Liver (tissue), 8 donors: ENCODE measurements at regions not wholly inside any gene's neighbourhood (a gene's known extent, or its start where the extent isn't known, plus 50 kb on each side); places are given as distances from the start of the nearest gene placed in this dataset.

Source experiments
- DNase-seq: peaks from one replicate; pipeline ENCODE4 v3.0.0-alpha.2; 2017; ENCODE audit warnings: low spot score
- H3K27ac ChIP-seq, 2 donors: one replicate each; pipeline ENCODE4 v1.7.0; 2013; ENCODE audit warnings: inconsistent platforms in 2 of 2, low read length in 2 of 2, control low read depth in 1 of 2, low read depth in 1 of 2, mild to moderate bottlenecking in 1 of 2
- H3K27me3 ChIP-seq, 4 donors: one replicate each; pipeline versions ENCODE4 v1.6.1 to v1.7.0; 2013; ENCODE audit warnings: low read length in 3 of 4, inconsistent platforms in 1 of 4, mild to moderate bottlenecking in 1 of 4, moderate library complexity in 1 of 4; ENCODE audit not compliant: control insufficient read depth in 4 of 4, insufficient read depth in 4 of 4
- H3K36me3 ChIP-seq, 4 donors: one replicate each; pipeline versions ENCODE4 v1.6.1 to v1.7.0; 2013; ENCODE audit warnings: low read length in 3 of 4, mild to moderate bottlenecking in 3 of 4, low read depth in 1 of 4, moderate library complexity in 1 of 4; ENCODE audit not compliant: control insufficient read depth in 4 of 4, insufficient read depth in 3 of 4
- H3K4me1 ChIP-seq, 4 donors: one replicate each; pipeline versions ENCODE4 v1.6.1 to v1.7.0; 2013; ENCODE audit warnings: low read length in 3 of 4, mild to moderate bottlenecking in 3 of 4, moderate library complexity in 1 of 4; ENCODE audit not compliant: control insufficient read depth in 4 of 4, insufficient read depth in 4 of 4
- H3K4me3 ChIP-seq, 3 donors: one replicate each; pipeline versions ENCODE4 v1.6.1 to v1.7.0; 2013; ENCODE audit warnings: low read length in 3 of 3, control low read depth in 1 of 3, low read depth in 1 of 3, mild to moderate bottlenecking in 1 of 3
- H3K9ac ChIP-seq, 2 donors: one replicate each; pipeline ENCODE4 v1.7.0; 2013; ENCODE audit warnings: low read length in 2 of 2, mild to moderate bottlenecking in 2 of 2, moderate library complexity in 2 of 2, control low read depth in 1 of 2, low read depth in 1 of 2
- H3K9me3 ChIP-seq, 4 donors: one replicate each; pipeline versions ENCODE4 v1.6.1 to v1.7.0; 2013; ENCODE audit warnings: low read length in 3 of 4; ENCODE audit not compliant: control insufficient read depth in 4 of 4
- EGR1 ChIP-seq, 2 donors: IDR thresholded peaks; 2 replicates each; pipeline ENCODE4 v1.6.1; 2016 to 2018; ENCODE audit warnings: antibody characterized with exemption in 2 of 2, low read depth in 2 of 2
- FOXA1 ChIP-seq: IDR thresholded peaks from 2 replicates; pipeline ENCODE4 v1.6.1; 2016; ENCODE audit warnings: antibody characterized with exemption
- FOXA2 ChIP-seq: IDR thresholded peaks from 2 replicates; pipeline ENCODE4 v1.6.1; 2016; ENCODE audit warnings: antibody characterized with exemption
- GABPA ChIP-seq, 2 donors: IDR thresholded peaks in 1 of 2; conservative IDR thresholded peaks in 1 of 2; 2 replicates each; pipeline ENCODE4 v1.6.1; 2016; ENCODE audit warnings: antibody characterized with exemption in 2 of 2, mild to moderate bottlenecking in 1 of 2, moderate library complexity in 1 of 2
- HNF4A ChIP-seq, 2 donors: conservative IDR thresholded peaks; 2 replicates each; pipeline ENCODE4 v1.6.1; 2016; ENCODE audit warnings: antibody characterized with exemption in 2 of 2, mild to moderate bottlenecking in 2 of 2
- HNF4G ChIP-seq: IDR thresholded peaks from 2 replicates; pipeline ENCODE4 v1.6.1; 2016; ENCODE audit warnings: antibody characterized with exemption
- JUND ChIP-seq, 2 donors: IDR thresholded peaks; 2 replicates each; pipeline ENCODE4 v1.6.1; 2016; ENCODE audit warnings: antibody characterized with exemption in 2 of 2
- NR2F2 ChIP-seq: IDR thresholded peaks from 2 replicates; pipeline ENCODE4 v1.6.1; 2016; ENCODE audit warnings: antibody characterized with exemption
- RAD21 ChIP-seq, 2 donors: IDR thresholded peaks; 2 replicates each; pipeline ENCODE4 v1.6.1; 2016; ENCODE audit warnings: antibody characterized with exemption in 2 of 2, mild to moderate bottlenecking in 2 of 2
- RXRA ChIP-seq, 2 donors: IDR thresholded peaks; 2 replicates each; pipeline ENCODE4 v1.6.1; 2017 to 2018; ENCODE audit warnings: antibody characterized with exemption in 2 of 2, mild to moderate bottlenecking in 1 of 2
- SP1 ChIP-seq: IDR thresholded peaks from 2 replicates; pipeline ENCODE4 v1.6.1; 2018; ENCODE audit warnings: antibody characterized with exemption, mild to moderate bottlenecking
- TAF1 ChIP-seq: conservative IDR thresholded peaks from 2 replicates; pipeline ENCODE4 v1.6.1; 2016; ENCODE audit warnings: antibody characterized with exemption, mild to moderate bottlenecking
- YY1 ChIP-seq: IDR thresholded peaks from 2 replicates; pipeline ENCODE4 v1.6.1; 2016; ENCODE audit warnings: antibody characterized with exemption, mild to moderate bottlenecking
- WGBS: extraction: QIAGEN DNeasy Blood & Tissue Kit; methylation state at CpG from one replicate; pipeline ENCODE4 v1.1.7; 2013; 5-methylcytosine and 5-hydroxymethylcytosine counted together
- TF ChIP-seq, protein P1 (sequence below): IDR thresholded peaks from 2 replicates; pipeline ENCODE4 v1.6.1; 2016; ENCODE audit warnings: antibody characterized with exemption, mild to moderate bottlenecking
- TF ChIP-seq, protein P2 (sequence below): IDR thresholded peaks from 2 replicates; pipeline ENCODE4 v1.6.1; 2016; ENCODE audit warnings: antibody characterized with exemption
- TF ChIP-seq, protein P3 (sequence below): IDR thresholded peaks from 2 replicates; pipeline ENCODE4 v1.6.1; 2016; ENCODE audit warnings: antibody characterized with exemption
- TF ChIP-seq, protein P4 (sequence below): fragments of 150-350 bp; IDR thresholded peaks from 2 replicates; pipeline ENCODE4 v1.5.1; 2017; ENCODE audit warnings: improper control_type of control experiment, low read depth, low read length; ENCODE audit not compliant: missing input control
- TF ChIP-seq, protein P5 (sequence below): IDR thresholded peaks from 2 replicates; pipeline ENCODE4 v1.6.1; 2016; ENCODE audit warnings: antibody characterized with exemption
- donor health status: healthy.
- donor health status: healthy.
- donor health status: healthy.
- donor health status: healthy.
- donor health status: healthy.

DNA sequence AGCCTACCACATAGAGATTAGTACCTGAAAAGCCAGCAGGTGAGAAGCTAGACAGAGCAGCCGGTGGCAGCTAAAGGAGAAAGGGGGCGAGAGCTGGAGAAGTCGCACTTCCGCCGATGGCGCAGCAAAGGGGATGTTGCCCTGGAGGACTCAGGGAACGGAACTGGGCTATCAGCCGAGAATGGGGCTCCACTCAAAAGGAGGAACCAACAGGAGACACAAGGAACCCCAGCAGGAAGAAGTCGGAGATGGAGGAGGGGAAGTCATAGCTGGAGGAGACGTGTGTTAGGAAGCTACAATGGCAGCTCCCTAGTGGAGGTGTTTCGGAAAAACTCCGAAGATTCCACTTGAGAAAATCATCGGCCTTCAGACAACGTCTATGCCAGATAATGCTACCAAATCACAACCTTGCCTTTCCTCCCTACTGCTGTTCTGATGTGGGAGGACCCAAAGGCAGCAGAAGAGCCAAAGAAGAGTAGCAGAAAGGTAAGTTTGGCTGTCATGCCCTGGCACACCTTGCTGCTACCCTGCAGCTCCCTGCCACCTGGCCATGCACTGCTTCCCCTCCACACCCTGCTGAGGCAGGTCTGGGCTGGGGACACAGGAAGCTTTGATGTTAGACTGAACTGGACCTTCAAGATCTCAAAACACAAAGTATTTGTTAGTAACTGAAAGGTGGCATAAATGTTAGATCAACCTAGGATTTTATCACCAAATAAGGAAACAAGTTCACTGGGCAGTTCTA lies 127.9 kb downstream of the DLEU7 start:
- Histone ChIP-seq H3K36me3 (no peaks in the 10 kb centered on the region), H3K9ac (no peak overlapping the region), H3K4me1 (no peaks in the 10 kb centered on the region), H3K9me3 (no peaks in the 10 kb centered on the region), H3K27ac (no peak overlapping the region), H3K4me3 (peak overlapping the region in 1 of 3 donors; percentile 1), H3K27me3 (no peaks in the 10 kb centered on the region)
- no peak for DNase-seq
- TF ChIP-seq EGR1 (IDR thresholded peaks at IDR 0.05; ENCODE audit: low read depth in 2 of 2) (no peak), NR2F2 (no peak), YY1 (peak; percentile 30)
- WGBS = 88% methylated on average over 14 of the region's 14 CpGs

DNA sequence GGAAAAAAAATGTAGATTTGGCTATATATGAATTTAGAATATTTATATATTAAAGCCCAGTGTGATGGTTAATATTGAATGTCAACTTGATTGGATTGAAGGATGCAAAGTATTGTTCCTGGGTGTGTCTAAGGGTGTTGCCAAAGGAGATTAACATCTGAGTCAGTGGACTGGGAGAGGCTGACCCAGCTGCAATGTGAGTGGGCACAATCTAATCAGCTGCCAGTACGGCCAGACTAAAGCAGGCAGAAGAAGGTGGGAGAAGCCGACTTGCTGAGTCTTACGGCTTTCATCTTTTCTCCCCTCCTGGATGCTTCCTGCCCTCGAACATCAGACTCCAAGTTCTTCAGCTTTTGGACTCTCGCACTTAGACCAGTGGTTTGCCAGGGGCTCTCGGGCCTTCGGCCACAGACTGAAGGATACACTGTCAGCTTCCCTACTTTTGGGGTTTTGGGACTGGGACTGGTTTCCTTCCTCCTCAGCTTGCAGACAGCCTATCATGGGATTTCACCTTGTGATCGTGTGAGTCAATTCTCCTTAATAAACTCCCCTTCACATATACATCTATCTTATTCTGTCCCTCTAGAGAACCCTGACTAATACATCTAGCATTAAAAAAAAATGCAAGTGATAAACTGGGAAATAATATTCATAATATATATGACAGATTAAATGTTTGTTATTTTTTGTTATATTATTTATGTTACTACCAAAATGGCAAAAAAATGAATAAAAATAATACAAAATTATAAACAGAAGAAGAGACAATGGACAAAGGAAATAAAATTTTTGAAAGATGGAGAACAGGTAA lies 122.4 kb downstream of the DLEU7 start:
- Histone ChIP-seq H3K27ac (no peak overlapping the region), H3K27me3 (no peaks in the 10 kb centered on the region), H3K9me3 (peaks cover 0 to 2% (median 0%) of the 10 kb centered on the region in 4 donors), H3K4me3 (no peak overlapping the region), H3K4me1 (no peaks in the 10 kb centered on the region), H3K36me3 (no peaks in the 10 kb centered on the region), H3K9ac (no peak overlapping the region)
- 94% methylated on average over 8 of the region's 8 CpGs for WGBS
- DNase-seq = no peak
- TF ChIP-seq SP1 (no peak), YY1 (no peak), FOXA1 (no peak), FOXA2 (no peak), NR2F2 (no peak), RXRA (IDR thresholded peaks at IDR 0.05) (no peak), TAF1 (no peak), RAD21 (IDR thresholded peaks at IDR 0.05) (no peak), GABPA (IDR thresholded peaks at IDR 0.05 in 1 of 2, conservative IDR thresholded peaks at IDR 0.05 in 1 of 2) (no peak), HNF4A (conservative IDR thresholded peaks at IDR 0.05) (no peak), EGR1 (IDR thresholded peaks at IDR 0.05; ENCODE audit: low read depth in 2 of 2) (no peak), HNF4G (no peak), JUND (IDR thresholded peaks at IDR 0.05) (no peak)
- TF ChIP-seq, protein P1, sequence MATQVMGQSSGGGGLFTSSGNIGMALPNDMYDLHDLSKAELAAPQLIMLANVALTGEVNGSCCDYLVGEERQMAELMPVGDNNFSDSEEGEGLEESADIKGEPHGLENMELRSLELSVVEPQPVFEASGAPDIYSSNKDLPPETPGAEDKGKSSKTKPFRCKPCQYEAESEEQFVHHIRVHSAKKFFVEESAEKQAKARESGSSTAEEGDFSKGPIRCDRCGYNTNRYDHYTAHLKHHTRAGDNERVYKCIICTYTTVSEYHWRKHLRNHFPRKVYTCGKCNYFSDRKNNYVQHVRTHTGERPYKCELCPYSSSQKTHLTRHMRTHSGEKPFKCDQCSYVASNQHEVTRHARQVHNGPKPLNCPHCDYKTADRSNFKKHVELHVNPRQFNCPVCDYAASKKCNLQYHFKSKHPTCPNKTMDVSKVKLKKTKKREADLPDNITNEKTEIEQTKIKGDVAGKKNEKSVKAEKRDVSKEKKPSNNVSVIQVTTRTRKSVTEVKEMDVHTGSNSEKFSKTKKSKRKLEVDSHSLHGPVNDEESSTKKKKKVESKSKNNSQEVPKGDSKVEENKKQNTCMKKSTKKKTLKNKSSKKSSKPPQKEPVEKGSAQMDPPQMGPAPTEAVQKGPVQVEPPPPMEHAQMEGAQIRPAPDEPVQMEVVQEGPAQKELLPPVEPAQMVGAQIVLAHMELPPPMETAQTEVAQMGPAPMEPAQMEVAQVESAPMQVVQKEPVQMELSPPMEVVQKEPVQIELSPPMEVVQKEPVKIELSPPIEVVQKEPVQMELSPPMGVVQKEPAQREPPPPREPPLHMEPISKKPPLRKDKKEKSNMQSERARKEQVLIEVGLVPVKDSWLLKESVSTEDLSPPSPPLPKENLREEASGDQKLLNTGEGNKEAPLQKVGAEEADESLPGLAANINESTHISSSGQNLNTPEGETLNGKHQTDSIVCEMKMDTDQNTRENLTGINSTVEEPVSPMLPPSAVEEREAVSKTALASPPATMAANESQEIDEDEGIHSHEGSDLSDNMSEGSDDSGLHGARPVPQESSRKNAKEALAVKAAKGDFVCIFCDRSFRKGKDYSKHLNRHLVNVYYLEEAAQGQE = no peak
- TF ChIP-seq, protein P2, sequence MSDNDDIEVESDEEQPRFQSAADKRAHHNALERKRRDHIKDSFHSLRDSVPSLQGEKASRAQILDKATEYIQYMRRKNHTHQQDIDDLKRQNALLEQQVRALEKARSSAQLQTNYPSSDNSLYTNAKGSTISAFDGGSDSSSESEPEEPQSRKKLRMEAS = no peak
- TF ChIP-seq, protein P3, sequence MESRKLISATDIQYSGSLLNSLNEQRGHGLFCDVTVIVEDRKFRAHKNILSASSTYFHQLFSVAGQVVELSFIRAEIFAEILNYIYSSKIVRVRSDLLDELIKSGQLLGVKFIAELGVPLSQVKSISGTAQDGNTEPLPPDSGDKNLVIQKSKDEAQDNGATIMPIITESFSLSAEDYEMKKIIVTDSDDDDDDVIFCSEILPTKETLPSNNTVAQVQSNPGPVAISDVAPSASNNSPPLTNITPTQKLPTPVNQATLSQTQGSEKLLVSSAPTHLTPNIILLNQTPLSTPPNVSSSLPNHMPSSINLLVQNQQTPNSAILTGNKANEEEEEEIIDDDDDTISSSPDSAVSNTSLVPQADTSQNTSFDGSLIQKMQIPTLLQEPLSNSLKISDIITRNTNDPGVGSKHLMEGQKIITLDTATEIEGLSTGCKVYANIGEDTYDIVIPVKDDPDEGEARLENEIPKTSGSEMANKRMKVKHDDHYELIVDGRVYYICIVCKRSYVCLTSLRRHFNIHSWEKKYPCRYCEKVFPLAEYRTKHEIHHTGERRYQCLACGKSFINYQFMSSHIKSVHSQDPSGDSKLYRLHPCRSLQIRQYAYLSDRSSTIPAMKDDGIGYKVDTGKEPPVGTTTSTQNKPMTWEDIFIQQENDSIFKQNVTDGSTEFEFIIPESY = no peak
- TF ChIP-seq, protein P4, sequence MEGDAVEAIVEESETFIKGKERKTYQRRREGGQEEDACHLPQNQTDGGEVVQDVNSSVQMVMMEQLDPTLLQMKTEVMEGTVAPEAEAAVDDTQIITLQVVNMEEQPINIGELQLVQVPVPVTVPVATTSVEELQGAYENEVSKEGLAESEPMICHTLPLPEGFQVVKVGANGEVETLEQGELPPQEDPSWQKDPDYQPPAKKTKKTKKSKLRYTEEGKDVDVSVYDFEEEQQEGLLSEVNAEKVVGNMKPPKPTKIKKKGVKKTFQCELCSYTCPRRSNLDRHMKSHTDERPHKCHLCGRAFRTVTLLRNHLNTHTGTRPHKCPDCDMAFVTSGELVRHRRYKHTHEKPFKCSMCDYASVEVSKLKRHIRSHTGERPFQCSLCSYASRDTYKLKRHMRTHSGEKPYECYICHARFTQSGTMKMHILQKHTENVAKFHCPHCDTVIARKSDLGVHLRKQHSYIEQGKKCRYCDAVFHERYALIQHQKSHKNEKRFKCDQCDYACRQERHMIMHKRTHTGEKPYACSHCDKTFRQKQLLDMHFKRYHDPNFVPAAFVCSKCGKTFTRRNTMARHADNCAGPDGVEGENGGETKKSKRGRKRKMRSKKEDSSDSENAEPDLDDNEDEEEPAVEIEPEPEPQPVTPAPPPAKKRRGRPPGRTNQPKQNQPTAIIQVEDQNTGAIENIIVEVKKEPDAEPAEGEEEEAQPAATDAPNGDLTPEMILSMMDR = no peak
- TF ChIP-seq, protein P5, sequence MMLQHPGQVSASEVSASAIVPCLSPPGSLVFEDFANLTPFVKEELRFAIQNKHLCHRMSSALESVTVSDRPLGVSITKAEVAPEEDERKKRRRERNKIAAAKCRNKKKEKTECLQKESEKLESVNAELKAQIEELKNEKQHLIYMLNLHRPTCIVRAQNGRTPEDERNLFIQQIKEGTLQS = no peak
